GM23338 (cell line): ENCODE measurements at regions not wholly inside any gene's neighbourhood (a gene's known extent, or its start where the extent isn't known, plus 50 kb on each side); places are given as distances from the start of the nearest gene placed in this dataset.

Source experiments
- ATAC-seq: fragments of 200-7000 bp; cut with Tn5 transposase; 3 replicates; pipeline ENCODE4 v1.9.1; 2020
- DNase-seq: peaks from one replicate; pipeline ENCODE4 v3.0.0-alpha.2; 2015; ENCODE audit warnings: low spot score
- H2AFZ ChIP-seq: fragments of 200-600 bp; sonication (generic); 2 replicates; pipeline ENCODE4 v1.8.0; 2016; ENCODE audit warnings: antibody characterized with exemption, mild to moderate bottlenecking, moderate library complexity
- H3F3A ChIP-seq: fragments of 200-600 bp; sonication (generic); replicated peaks from 2 replicates; pipeline ENCODE4 v1.8.0; 2017; ENCODE audit warnings: antibody characterized with exemption, mixed run types, low read depth
- H3K27ac ChIP-seq: fragments of 200-600 bp; sonication (generic); 2 replicates; pipeline ENCODE4 v1.6.1; 2016; ENCODE audit warnings: low read depth
- H3K27me3 ChIP-seq: fragments of 200-600 bp; sonication (generic); 2 replicates; pipeline ENCODE4 v1.8.0; 2016; ENCODE audit warnings: mild to moderate bottlenecking, mixed run types, moderate library complexity; ENCODE audit not compliant: insufficient read depth
- H3K36me3 ChIP-seq: fragments of 200-600 bp; sonication (generic); 2 replicates; pipeline ENCODE4 v1.8.0; 2016; ENCODE audit warnings: mild to moderate bottlenecking; ENCODE audit not compliant: insufficient read depth
- H3K4me1 ChIP-seq: fragments of 200-600 bp; sonication (generic); 2 replicates; pipeline ENCODE4 v1.8.0; 2016; ENCODE audit warnings: mild to moderate bottlenecking, moderate library complexity; ENCODE audit not compliant: insufficient read depth
- H3K4me2 ChIP-seq: fragments of 200-600 bp; sonication (generic); 2 replicates; pipeline ENCODE4 v1.7.1; 2017; ENCODE audit warnings: mixed run types
- H3K4me3 ChIP-seq: fragments of 200-600 bp; sonication (generic); 2 replicates; pipeline ENCODE4 v1.6.1; 2016; ENCODE audit warnings: mixed run types
- H3K79me2 ChIP-seq: fragments of 200-600 bp; sonication (generic); replicated peaks from 2 replicates; pipeline ENCODE4 v1.8.0; 2017; ENCODE audit warnings: mild to moderate bottlenecking; ENCODE audit not compliant: insufficient read depth
- H3K9me2 ChIP-seq: fragments of 200-600 bp; sonication (generic); 2 replicates; pipeline ENCODE4 v1.8.0; 2017; ENCODE audit not compliant: insufficient read depth
- H4K20me1 ChIP-seq: fragments of 200-600 bp; sonication (generic); replicated peaks from 2 replicates; pipeline ENCODE4 v1.8.0; 2017; ENCODE audit warnings: mild to moderate bottlenecking; ENCODE audit not compliant: insufficient read depth
- H3K27ac Mint-ChIP-seq: 2 replicates; pipeline ENCODE4 v1.8.0; 2020; ENCODE audit warnings: inconsistent platforms, mild to moderate bottlenecking, moderate library complexity, mixed read lengths
- H3K27me3 Mint-ChIP-seq: 3 replicates; pipeline ENCODE4 v1.8.0; 2022; ENCODE audit warnings: low read depth, mild to moderate bottlenecking, moderate library complexity, mixed read lengths, inconsistent platforms; ENCODE audit not compliant: insufficient read depth, poor library complexity
- H3K36me3 Mint-ChIP-seq: 3 replicates; pipeline ENCODE4 v1.8.0; 2021; ENCODE audit warnings: low read depth, mild to moderate bottlenecking, inconsistent platforms, moderate library complexity, mixed read lengths
- H3K4me1 Mint-ChIP-seq: 3 replicates; pipeline ENCODE4 v1.8.0; 2020; ENCODE audit warnings: mild to moderate bottlenecking, inconsistent platforms, mixed read lengths
- H3K4me3 Mint-ChIP-seq: 3 replicates; pipeline ENCODE4 v1.8.0; 2021; ENCODE audit warnings: moderate library complexity, mild to moderate bottlenecking, inconsistent platforms, mixed read lengths
- H3K9me3 Mint-ChIP-seq: 3 replicates; pipeline ENCODE4 v1.8.0; 2020; ENCODE audit warnings: moderate library complexity, mild to moderate bottlenecking, inconsistent platforms, mixed read lengths
- ETS1 ChIP-seq: IDR thresholded peaks from 2 replicates; pipeline ENCODE4 v1.6.1; 2016; ENCODE audit warnings: antibody characterized with exemption
- EZH2 ChIP-seq: fragments of 200-600 bp; sonication (generic); IDR thresholded peaks from one replicate; pipeline ENCODE4 v1.8.0; 2017; ENCODE audit warnings: antibody characterized with exemption, mild to moderate bottlenecking, low read depth; ENCODE audit not compliant: unreplicated experiment
- EZH2phosphoT487 ChIP-seq: fragments of 200-600 bp; sonication (generic); IDR thresholded peaks from one replicate; pipeline ENCODE4 v1.8.1; 2018; ENCODE audit warnings: antibody characterized with exemption; ENCODE audit not compliant: unreplicated experiment
- JUNB ChIP-seq: IDR thresholded peaks from one replicate; pipeline ENCODE4 v1.6.1; 2016; ENCODE audit warnings: antibody characterized with exemption; ENCODE audit not compliant: unreplicated experiment
- NANOG ChIP-seq: IDR thresholded peaks from 2 replicates; pipeline ENCODE4 v1.6.1; 2016; ENCODE audit warnings: antibody characterized with exemption, borderline replicate concordance
- POLR2AphosphoS5 ChIP-seq: IDR thresholded peaks from 2 replicates; pipeline ENCODE4 v1.6.1; 2016; ENCODE audit warnings: antibody characterized with exemption, low read depth
- REST ChIP-seq: IDR thresholded peaks from one replicate; pipeline ENCODE4 v1.6.1; 2018; ENCODE audit warnings: antibody characterized with exemption; ENCODE audit not compliant: unreplicated experiment
- STAT1 ChIP-seq: IDR thresholded peaks from one replicate; pipeline ENCODE4 v1.6.1; 2016; ENCODE audit warnings: antibody characterized with exemption; ENCODE audit not compliant: unreplicated experiment
- ZNF462 ChIP-seq: fragments of 250-450 bp; sonication (Bioruptor Pico); IDR thresholded peaks from 2 replicates; pipeline ENCODE4 v1.5.0; 2020; ENCODE audit warnings: mild to moderate bottlenecking, moderate library complexity

- Mint-ChIP-seq H3K27me3 (no peaks in the 10 kb centered on the region), H3K9me3 (peaks cover 71% of the 10 kb centered on the region), H3K4me1 (no peaks in the 10 kb centered on the region), H3K36me3 (peaks cover 8% of the 10 kb centered on the region; the same call in 2 of the 3 replicates), H3K27ac (no peak overlapping the region), H3K4me3 (no peak overlapping the region)
- TF ChIP-seq REST (no peak), JUNB (no peak), EZH2 (no peak), STAT1 (no peak), ETS1 (no peak), POLR2AphosphoS5 (no peak), EZH2phosphoT487 (no peak), NANOG (no peak)
- Histone ChIP-seq H4K20me1 (no peaks in the 10 kb centered on the region), H3K4me3 (no peak overlapping the region), H2AFZ (no peak overlapping the region), H3K9me2 (no peaks in the 10 kb centered on the region), H3K4me2 (no peak overlapping the region), H3K79me2 (no peaks in the 10 kb centered on the region), H3K36me3 (no peaks in the 10 kb centered on the region), H3K27me3 (no peaks in the 10 kb centered on the region), H3F3A (no peaks in the 10 kb centered on the region), H3K4me1 (no peaks in the 10 kb centered on the region), H3K27ac (no peak overlapping the region)
- ATAC-seq (no peak), DNase-seq (no peak)
Measured at GRCh38 chr4:45925809-45926208, 198.0 kb downstream of the GABRG1 start.

GRCh38 chr4:45920861-45921260 lies 203.0 kb downstream of the GABRG1 start:
- H3K27me3 ChIP-seq, result no peaks in the 10 kb centered on the region
- H3K4me1 ChIP-seq, result no peaks in the 10 kb centered on the region
- H3K9me2 ChIP-seq, result no peaks in the 10 kb centered on the region
- H3K79me2 ChIP-seq, result no peaks in the 10 kb centered on the region
- DNase-seq (no peak), ATAC-seq (no peak)
- H3K36me3 Mint-ChIP-seq, result peaks cover 14% of the 10 kb centered on the region; the same call in 2 of the 3 replicates
- H3K36me3 ChIP-seq, result no peaks in the 10 kb centered on the region
- H4K20me1 ChIP-seq, result no peaks in the 10 kb centered on the region
- H3K4me3 ChIP-seq, result no peak overlapping the region
- H3K27me3 Mint-ChIP-seq, result no peaks in the 10 kb centered on the region
- TF ChIP-seq POLR2AphosphoS5, result no peak
- no peak for TF ChIP-seq ZNF462 (CRISPR knock-in tag)
- H2AFZ ChIP-seq, result no peak overlapping the region
- no peaks in the 10 kb centered on the region for H3K4me1 Mint-ChIP-seq
- no peak overlapping the region for H3K4me2 ChIP-seq
- H3K4me3 Mint-ChIP-seq, result no peak overlapping the region
- H3K27ac ChIP-seq, result no peak overlapping the region
- H3K9me3 Mint-ChIP-seq, result peaks cover 76% of the 10 kb centered on the region
- H3K27ac Mint-ChIP-seq, result no peak overlapping the region
- no peaks in the 10 kb centered on the region for H3F3A ChIP-seq
